ENCODE measurements at regions not wholly inside any gene's neighbourhood (a gene's known extent, or its start where the extent isn't known, plus 50 kb on each side); places are given as distances from the start of the nearest gene placed in this dataset.

- H3K9me3 Mint-ChIP-seq: no peaks in the 10 kb centered on the region
- no peaks in the 10 kb centered on the region for H3K27me3 Mint-ChIP-seq
- ATAC-seq (ENCODE audit: low read depth) (no peak), DNase-seq (ENCODE audit: low spot score in 2 of 2) (no peak)
- H3K4me3 Mint-ChIP-seq: no peak overlapping the region
- no peak overlapping the region for H3K27ac Mint-ChIP-seq
- no peaks in the 10 kb centered on the region for H3K4me1 Mint-ChIP-seq
- H3K36me3 Mint-ChIP-seq: no peaks in the 10 kb centered on the region
Measured at GRCh38 chr21:23374155-23374554, 2233.1 kb downstream of the MRPL39 start.

GRCh38 chr21:23356905-23357304 lies 2250.4 kb downstream of the MRPL39 start:
- Mint-ChIP-seq H3K4me1 (no peaks in the 10 kb centered on the region), H3K36me3 (no peaks in the 10 kb centered on the region), H3K27me3 (no peaks in the 10 kb centered on the region), H3K27ac (no peak overlapping the region), H3K4me3 (no peak overlapping the region), H3K9me3 (no peaks in the 10 kb centered on the region)
- ATAC-seq (ENCODE audit: low read depth): no peak
- no peak for DNase-seq (ENCODE audit: low spot score in 2 of 2)

- no peaks in the 10 kb centered on the region for H3K9me3 Mint-ChIP-seq
- no peaks in the 10 kb centered on the region for H3K36me3 Mint-ChIP-seq
- no peak overlapping the region for H3K4me3 Mint-ChIP-seq
- no peaks in the 10 kb centered on the region for H3K4me1 Mint-ChIP-seq
- DNase-seq (ENCODE audit: low spot score in 2 of 2): no peak
- H3K27me3 Mint-ChIP-seq: no peaks in the 10 kb centered on the region
- ATAC-seq (ENCODE audit: low read depth): no peak
- H3K27ac Mint-ChIP-seq: no peak overlapping the region
Measured at GRCh38 chr21:23316190-23316589, 2291.1 kb downstream of the MRPL39 start.

GRCh38 chr21:23308741-23309140 lies 2298.5 kb downstream of the MRPL39 start:
- H3K9me3 Mint-ChIP-seq: no peaks in the 10 kb centered on the region
- no peaks in the 10 kb centered on the region for H3K27me3 Mint-ChIP-seq
- H3K4me3 Mint-ChIP-seq: no peak overlapping the region
- no peaks in the 10 kb centered on the region for H3K36me3 Mint-ChIP-seq
- no peaks in the 10 kb centered on the region for H3K4me1 Mint-ChIP-seq
- ATAC-seq (ENCODE audit: low read depth) (no peak), DNase-seq (ENCODE audit: low spot score in 2 of 2) (no peak)
- no peak overlapping the region for H3K27ac Mint-ChIP-seq

- Mint-ChIP-seq H3K9me3 (no peaks in the 10 kb centered on the region), H3K36me3 (no peaks in the 10 kb centered on the region), H3K27me3 (no peaks in the 10 kb centered on the region), H3K27ac (no peak overlapping the region), H3K4me3 (no peak overlapping the region), H3K4me1 (no peaks in the 10 kb centered on the region)
- no peak for DNase-seq (ENCODE audit: low spot score in 2 of 2)
- ATAC-seq (ENCODE audit: low read depth): no peak
Measured at GRCh38 chr21:23307065-23307464, 2300.2 kb downstream of the MRPL39 start.

GRCh38 chr21:23292292-23292691 lies 2294.1 kb downstream of the NCAM2 start:
- no peaks in the 10 kb centered on the region for H3K4me1 Mint-ChIP-seq
- no peak overlapping the region for H3K4me3 Mint-ChIP-seq
- no peaks in the 10 kb centered on the region for H3K36me3 Mint-ChIP-seq
- ATAC-seq (ENCODE audit: low read depth) (no peak), DNase-seq (ENCODE audit: low spot score in 2 of 2) (no peak)
- H3K27ac Mint-ChIP-seq: no peak overlapping the region
- no peaks in the 10 kb centered on the region for H3K27me3 Mint-ChIP-seq
- H3K9me3 Mint-ChIP-seq: no peaks in the 10 kb centered on the region

GRCh38 chr21:23281917-23282316 lies 2283.7 kb downstream of the NCAM2 start:
- H3K36me3 Mint-ChIP-seq: no peaks in the 10 kb centered on the region
- no peak overlapping the region for H3K27ac Mint-ChIP-seq
- no peaks in the 10 kb centered on the region for H3K27me3 Mint-ChIP-seq
- no peaks in the 10 kb centered on the region for H3K4me1 Mint-ChIP-seq
- no peak overlapping the region for H3K4me3 Mint-ChIP-seq
- ATAC-seq (ENCODE audit: low read depth) (no peak), DNase-seq (ENCODE audit: low spot score in 2 of 2) (no peak)
- H3K9me3 Mint-ChIP-seq: no peaks in the 10 kb centered on the region

- no peaks in the 10 kb centered on the region for H3K27me3 Mint-ChIP-seq
- no peak overlapping the region for H3K4me3 Mint-ChIP-seq
- no peak for DNase-seq (ENCODE audit: low spot score in 2 of 2)
- no peaks in the 10 kb centered on the region for H3K36me3 Mint-ChIP-seq
- H3K9me3 Mint-ChIP-seq: no peaks in the 10 kb centered on the region
- H3K27ac Mint-ChIP-seq: no peak overlapping the region
- H3K4me1 Mint-ChIP-seq: no peaks in the 10 kb centered on the region
- no peak for ATAC-seq (ENCODE audit: low read depth)
Measured at GRCh38 chr21:23249760-23250159, 2251.6 kb downstream of the NCAM2 start.

GRCh38 chr21:23247334-23247733 lies 2249.1 kb downstream of the NCAM2 start:
- no peaks in the 10 kb centered on the region for H3K36me3 Mint-ChIP-seq
- H3K4me3 Mint-ChIP-seq: no peak overlapping the region
- H3K9me3 Mint-ChIP-seq: no peaks in the 10 kb centered on the region
- no peak for ATAC-seq (ENCODE audit: low read depth)
- H3K27ac Mint-ChIP-seq: no peak overlapping the region
- no peaks in the 10 kb centered on the region for H3K4me1 Mint-ChIP-seq
- no peak for DNase-seq (ENCODE audit: low spot score in 2 of 2)
- no peaks in the 10 kb centered on the region for H3K27me3 Mint-ChIP-seq

- H3K27ac Mint-ChIP-seq: no peak overlapping the region
Measured at GRCh38 chr21:23245255-23245654, 2247.0 kb downstream of the NCAM2 start.

GRCh38 chr21:23223882-23224281 lies 2225.7 kb downstream of the NCAM2 start:
- no peaks in the 10 kb centered on the region for H3K9me3 Mint-ChIP-seq
- H3K27me3 Mint-ChIP-seq: no peaks in the 10 kb centered on the region
- no peak overlapping the region for H3K4me3 Mint-ChIP-seq
- H3K36me3 Mint-ChIP-seq: no peaks in the 10 kb centered on the region
- no peaks in the 10 kb centered on the region for H3K4me1 Mint-ChIP-seq
- DNase-seq (ENCODE audit: low spot score in 2 of 2) (no peak), ATAC-seq (ENCODE audit: low read depth) (no peak)
- no peak overlapping the region for H3K27ac Mint-ChIP-seq

More at GRCh38 chr21:23245255-23245654, 2247.0 kb downstream of the NCAM2 start:
- DNase-seq (ENCODE audit: low spot score in 2 of 2) (no peak), ATAC-seq (ENCODE audit: low read depth) (no peak)
- H3K27me3 Mint-ChIP-seq: no peaks in the 10 kb centered on the region
- no peaks in the 10 kb centered on the region for H3K9me3 Mint-ChIP-seq
- no peaks in the 10 kb centered on the region for H3K36me3 Mint-ChIP-seq
- H3K4me1 Mint-ChIP-seq: no peaks in the 10 kb centered on the region
- H3K4me3 Mint-ChIP-seq: no peak overlapping the region

GRCh38 chr21:23218667-23219066 lies 2220.5 kb downstream of the NCAM2 start:
- H3K4me3 Mint-ChIP-seq: no peak overlapping the region
- H3K4me1 Mint-ChIP-seq: no peaks in the 10 kb centered on the region
- DNase-seq (ENCODE audit: low spot score in 2 of 2) (no peak), ATAC-seq (ENCODE audit: low read depth) (no peak)
- H3K9me3 Mint-ChIP-seq: peaks cover 4% of the 10 kb centered on the region
- no peak overlapping the region for H3K27ac Mint-ChIP-seq
- H3K27me3 Mint-ChIP-seq: no peaks in the 10 kb centered on the region
- H3K36me3 Mint-ChIP-seq: no peaks in the 10 kb centered on the region

- DNase-seq (ENCODE audit: low spot score in 2 of 2): no peak
- H3K27ac Mint-ChIP-seq: no peak overlapping the region
Measured at GRCh38 chr21:23217597-23217996, 2219.4 kb downstream of the NCAM2 start.

GRCh38 chr21:23215261-23215660 lies 2217.1 kb downstream of the NCAM2 start:
- H3K36me3 Mint-ChIP-seq: no peaks in the 10 kb centered on the region
- ATAC-seq (ENCODE audit: low read depth) (no peak), DNase-seq (ENCODE audit: low spot score in 2 of 2) (no peak)
- H3K27me3 Mint-ChIP-seq: no peaks in the 10 kb centered on the region
- no peak overlapping the region for H3K27ac Mint-ChIP-seq
- H3K4me1 Mint-ChIP-seq: no peaks in the 10 kb centered on the region
- peaks cover 11% of the 10 kb centered on the region for H3K9me3 Mint-ChIP-seq
- no peak overlapping the region for H3K4me3 Mint-ChIP-seq

More at GRCh38 chr21:23217597-23217996, 2219.4 kb downstream of the NCAM2 start:
- no peak overlapping the region for H3K4me3 Mint-ChIP-seq
- H3K36me3 Mint-ChIP-seq: no peaks in the 10 kb centered on the region
- ATAC-seq (ENCODE audit: low read depth): no peak
- peaks cover 6% of the 10 kb centered on the region for H3K9me3 Mint-ChIP-seq
- H3K27me3 Mint-ChIP-seq: no peaks in the 10 kb centered on the region
- no peaks in the 10 kb centered on the region for H3K4me1 Mint-ChIP-seq

Data from memory B cell (primary cell).